GM19025 (cell line): ENCODE measurements at regions not wholly inside any gene's neighbourhood (a gene's known extent, or its start where the extent isn't known, plus 50 kb on each side); places are given as distances from the start of the nearest gene placed in this dataset.

Experiments
- ATAC-seq: cut with Tn5 transposase; IDR thresholded peaks from one replicate; pipeline ENCODE4 v1.9.1; 2021; ENCODE audit warnings: mild to moderate bottlenecking, low read depth, moderate library complexity; ENCODE audit not compliant: unreplicated experiment

GRCh38 chr2:59322005-59322404, 1080.9 kb upstream of the FANCL start:
- no peak for ATAC-seq

- ATAC-seq: no peak
Observed at GRCh38 chr2:59314031-59314766, 1073.1 kb upstream of the FANCL start.

GRCh38 chr2:59312967-59313940, 1072.1 kb upstream of the FANCL start:
- ATAC-seq: no peak

- no peak for ATAC-seq
Observed at GRCh38 chr2:59312029-59312428, 1070.9 kb upstream of the FANCL start.

GRCh38 chr2:59308108-59308507, 1067.0 kb upstream of the FANCL start:
- no peak for ATAC-seq

- no peak for ATAC-seq
Observed at GRCh38 chr2:59307196-59307595, 1066.1 kb upstream of the FANCL start.

GRCh38 chr2:59303272-59303671, 1062.1 kb upstream of the FANCL start:
- no peak for ATAC-seq

GRCh38 chr2:59302683-59303082, 1061.6 kb upstream of the FANCL start:
- ATAC-seq: no peak

GRCh38 chr2:59301466-59302402, 1060.6 kb upstream of the FANCL start:
- ATAC-seq: no peak

- no peak for ATAC-seq
Observed at GRCh38 chr2:59297816-59298215, 1056.7 kb upstream of the FANCL start.

GRCh38 chr2:59296279-59296678, 1055.2 kb upstream of the FANCL start:
- ATAC-seq: no peak

- ATAC-seq: no peak
Observed at GRCh38 chr2:59295524-59296162, 1054.5 kb upstream of the FANCL start.

GRCh38 chr2:59288771-59289170, 1047.6 kb upstream of the FANCL start:
- no peak for ATAC-seq

GRCh38 chr2:59282374-59283057, 1041.4 kb upstream of the FANCL start:
- no peak for ATAC-seq

- ATAC-seq: no peak
Observed at GRCh38 chr2:59277671-59278070, 1036.5 kb upstream of the FANCL start.

GRCh38 chr2:59276917-59277316, 1035.8 kb upstream of the FANCL start:
- no peak for ATAC-seq

- ATAC-seq: no peak
Observed at GRCh38 chr2:59276033-59276432, 1034.9 kb upstream of the FANCL start.

- no peak for ATAC-seq
Observed at GRCh38 chr2:59266453-59266852, 1025.3 kb upstream of the FANCL start.

GRCh38 chr2:59259913-59260312, 1018.8 kb upstream of the FANCL start:
- ATAC-seq: no peak
